HepG2 (cell line): ENCODE measurements at regions not wholly inside any gene's neighbourhood (a gene's known extent, or its start where the extent isn't known, plus 50 kb on each side); places are given as distances from the start of the nearest gene placed in this dataset.

ENCODE experiments used
- ATAC-seq: fragments of 200-7000 bp; cut with Tn5 transposase; 3 replicates; pipeline ENCODE4 v1.9.1; 2020; ENCODE audit warnings: mild to moderate bottlenecking, moderate library complexity
- BruUV-seq: library from RNA; stranded (reverse); fragments of 400-500 nt; replicated peaks from 2 replicates; lab custom pipeline; 2021; lab: Mats Ljungman, UMichigan
- CTCF ChIA-PET: fragments of 300-600 bp; formaldehyde crosslinking; extraction: SDS; loops from one replicate; lab custom pipeline; 2021; ENCODE audit warnings: low total read pairs, inconsistent platforms, low intra/inter-chr PET ratio; lab: Yijun Ruan, JAX
- POLR2A ChIA-PET: fragments of 350-600 bp; sonication (Branson Sonifier 250); formaldehyde crosslinking; loops from one replicate; lab custom pipeline; 2020; ENCODE audit warnings: antibody characterized with exemption, inconsistent platforms; lab: Yijun Ruan, JAX
- DNase-seq: peaks from one replicate; pipeline ENCODE4 v3.0.0-alpha.2; 2015; ENCODE audit warnings: low spot score
- FAIRE-seq: peaks from 3 replicates; lab custom pipeline; 2011; peaks lifted over from hg19 to GRCh38; lab: Jason Lieb, UNC
- H2AFZ ChIP-seq: one replicate; pipeline ENCODE4 v1.6.1; 2011; ENCODE audit warnings: low read length, inconsistent platforms
- H3K27ac ChIP-seq: fragments of 300-600 bp; 3 replicates; pipeline ENCODE4 v1.8.0; 2011; ENCODE audit warnings: mixed run types, mild to moderate bottlenecking, mixed read lengths, low read length, inconsistent platforms; ENCODE audit not compliant: insufficient read depth; ENCODE audit errors: extremely low read length
- H3K27me3 ChIP-seq, 2 experiments: fragments of 200-600 bp in 1 of 2; 2 replicates in 1 of 2; 3 replicates in 1 of 2; pipeline versions ENCODE4 v1.6.0 to v1.8.0; 2011; ENCODE audit warnings: low read length in 2 of 2, mild to moderate bottlenecking in 2 of 2, moderate library complexity in 2 of 2, inconsistent platforms in 1 of 2; ENCODE audit not compliant: insufficient read depth in 2 of 2, control insufficient read depth in 1 of 2
- H3K36me3 ChIP-seq, 2 experiments: fragments of 200-600 bp in 1 of 2; replicated peaks in 1 of 2; 2 replicates in 1 of 2; 3 replicates in 1 of 2; pipeline versions ENCODE4 v1.5.1 to v1.8.0; 2011; ENCODE audit warnings: low read length in 2 of 2, inconsistent platforms in 1 of 2; ENCODE audit not compliant: insufficient read depth in 2 of 2, control insufficient read depth in 1 of 2
- H3K4me1 ChIP-seq: 2 replicates; pipeline ENCODE4 v1.5.1; 2012; ENCODE audit warnings: low read length, inconsistent platforms; ENCODE audit not compliant: insufficient read depth
- H3K4me2 ChIP-seq: 2 replicates; pipeline ENCODE4 v1.6.0; 2011; ENCODE audit warnings: low read depth, low read length, inconsistent platforms
- H3K4me3 ChIP-seq, 3 experiments: fragments of 200-600 bp in 1 of 3; sonication (generic), shearing (Covaris generic) in 1 of 3; replicated peaks in 1 of 3; 2 replicates each; pipeline ENCODE4 v1.5.1; 2011 to 2016; ENCODE audit warnings: low read length in 3 of 3, inconsistent platforms in 2 of 3, low read depth in 2 of 3, mild to moderate bottlenecking in 2 of 3, control low read depth in 1 of 3, mixed read lengths in 1 of 3; ENCODE audit not compliant: insufficient read depth in 1 of 3
- H3K79me2 ChIP-seq: one replicate; pipeline ENCODE4 v1.6.1; 2011; ENCODE audit warnings: low read length, inconsistent platforms; ENCODE audit not compliant: insufficient read depth
- H3K9ac ChIP-seq: 2 replicates; pipeline ENCODE4 v1.6.0; 2011; ENCODE audit warnings: mild to moderate bottlenecking, low read depth, low read length, inconsistent platforms; ENCODE audit not compliant: insufficient read depth
- H3K9me3 ChIP-seq: 2 replicates; pipeline ENCODE4 v1.5.1; 2012; ENCODE audit warnings: mild to moderate bottlenecking, low read length
- H4K20me1 ChIP-seq: 2 replicates; pipeline ENCODE4 v1.6.0; 2011; ENCODE audit warnings: inconsistent platforms, mild to moderate bottlenecking, low read length, moderate library complexity; ENCODE audit not compliant: insufficient read depth
- AKAP8 ChIP-seq: sonication (generic); formaldehyde crosslinking; IDR thresholded peaks from 2 replicates; pipeline ENCODE4 v1.5.1; 2020; ENCODE audit warnings: mild to moderate bottlenecking, missing genetic modification reagents
- E2F1 ChIP-seq: sonication (generic); formaldehyde crosslinking; IDR thresholded peaks from 2 replicates; pipeline ENCODE4 v1.5.0; 2020; ENCODE audit warnings: missing genetic modification reagents
- HNF1A ChIP-seq, 2 experiments: sonication (generic) in 1 of 2; formaldehyde crosslinking in 1 of 2; IDR thresholded peaks; 2 replicates each; pipeline versions ENCODE4 v1.4.0 to v1.6.1; 2016 to 2020; ENCODE audit warnings: borderline replicate concordance in 1 of 2, low read depth in 1 of 2, mild to moderate bottlenecking in 1 of 2, missing genetic modification reagents in 1 of 2
- KDM5A ChIP-seq: fragments of 200-600 bp; sonication (generic); IDR thresholded peaks from 2 replicates; pipeline ENCODE4 v1.7.0; 2018; ENCODE audit warnings: antibody characterized with exemption, mild to moderate bottlenecking, low read length, borderline replicate concordance
- KLF6 ChIP-seq: IDR thresholded peaks from 2 replicates; pipeline ENCODE4 v1.8.0; 2016; ENCODE audit warnings: missing biosample characterization, missing genetic modification reagents
- MIER2 ChIP-seq: IDR thresholded peaks from 2 replicates; pipeline ENCODE4 v1.6.1; 2016; ENCODE audit warnings: missing biosample characterization, missing genetic modification reagents
- MLLT10 ChIP-seq: sonication (generic); formaldehyde crosslinking; IDR thresholded peaks from 2 replicates; pipeline ENCODE4 v1.4.0; 2020; ENCODE audit warnings: missing genetic modification reagents
- NFE2 ChIP-seq: sonication (generic); formaldehyde crosslinking; IDR thresholded peaks from 2 replicates; pipeline ENCODE4 v1.4.0; 2020; ENCODE audit warnings: missing genetic modification reagents
- TERF1 ChIP-seq: sonication (generic); formaldehyde crosslinking; IDR thresholded peaks from 2 replicates; pipeline ENCODE4 v1.8.0; 2022; ENCODE audit warnings: mild to moderate bottlenecking, missing genetic modification reagents, moderate library complexity
- ZBTB39 ChIP-seq: sonication (generic); formaldehyde crosslinking; IDR thresholded peaks from 2 replicates; pipeline ENCODE4 v1.5.0; 2020; ENCODE audit warnings: missing genetic modification reagents
- ZNF205 ChIP-seq: IDR thresholded peaks from 2 replicates; pipeline ENCODE4 v1.6.1; 2018; ENCODE audit warnings: missing biosample characterization, missing genetic modification reagents
- ZNF343 ChIP-seq: sonication (generic); formaldehyde crosslinking; IDR thresholded peaks from 2 replicates; pipeline ENCODE4 v1.4.0; 2020; ENCODE audit warnings: mild to moderate bottlenecking, missing genetic modification reagents
- ZNF510 ChIP-seq: sonication (generic); formaldehyde crosslinking; IDR thresholded peaks from 2 replicates; pipeline ENCODE4 v1.4.0; 2020; ENCODE audit warnings: low read depth, mild to moderate bottlenecking, missing genetic modification reagents
- WGBS: methylation state at CpG from one replicate; pipeline ENCODE4 v1.1.6; 2017; ENCODE audit warnings: low lambda C conversion rate; 5-methylcytosine and 5-hydroxymethylcytosine counted together
- in situ Hi-C: cut with HindIII; loops from 2 replicates; pipeline ENCODE4 v1.10.0; 2017; ENCODE audit warnings: low pct_unique_long_range_greater_than_20kb; ENCODE audit not compliant: extremely low pct_ligation_motif_present
- intact Hi-C: fragments of 100-400 bp; cut with micrococcal nuclease; formaldehyde crosslinking; loops from one replicate; pipeline ENCODE4 v1.10.0; 2022; ENCODE audit not compliant: unreplicated experiment

- H3K27me3 ChIP-seq, result no peaks in the 10 kb centered on the region; a peak in 1 of 5 replicates
- H3K36me3 ChIP-seq, result no peaks in the 10 kb centered on the region
- no peaks in the 10 kb centered on the region for H4K20me1 ChIP-seq
- no TSS peak for BruUV-seq
- H3K4me1 ChIP-seq, result no peaks in the 10 kb centered on the region
- no peak overlapping the region for H3K4me3 ChIP-seq
- no peak overlapping the region for H3K4me2 ChIP-seq
- 81% methylated on average over 5 of the region's 5 CpGs for WGBS
- intact Hi-C loops (no loop called here), in situ Hi-C loops (no loop called here)
- ChIA-PET POLR2A (no interaction called here), CTCF (no interaction called here)
- H3K27ac ChIP-seq, result no peak overlapping the region
- no peak overlapping the region for H3K9ac ChIP-seq
- no peak for DNase-seq
- H3K79me2 ChIP-seq, result no peaks in the 10 kb centered on the region
- no peaks in the 10 kb centered on the region for H3K9me3 ChIP-seq
- FAIRE-seq, result no peak
- no peak overlapping the region for H2AFZ ChIP-seq
- ATAC-seq, result no peak
- TF ChIP-seq MIER2 (no peak), ZNF343 (no peak), ZNF510 (CRISPR knock-in tag) (no peak), KLF6 (no peak), AKAP8 (no peak), MLLT10 (CRISPR knock-in tag) (no peak), KDM5A (no peak), ZNF205 (CRISPR knock-in tag) (no peak), E2F1 (no peak), NFE2 (CRISPR knock-in tag) (no peak), HNF1A (IDR thresholded peaks at IDR 0.05; ENCODE audit: low read depth) (no peak), HNF1A (CRISPR knock-in tag; IDR thresholded peaks at IDR 0.05; ENCODE audit: borderline replicate concordance) (no peak), ZBTB39 (CRISPR knock-in tag) (no peak), TERF1 (no peak)
Measured at GRCh38 chr6:155850408-155850841, 394.8 kb upstream of the NOX3 start.
